Suppressor macrophage treated with lipopolysaccharide for 4 hours (primary cell): ENCODE measurements at regions not wholly inside any gene's neighbourhood (a gene's known extent, or its start where the extent isn't known, plus 50 kb on each side); places are given as distances from the start of the nearest gene placed in this dataset.
A peak's percentile ranks its signal among the peaks of the same experiment; 100 is the strongest.
"Not testable (repeated sequence)": the region's sequence is repeated elsewhere in the genome, so short reads cannot be mapped to it uniquely, and the experiment has no call there.

Experiments
- DNase-seq: peaks from one replicate; pipeline ENCODE4 v3.0.0-alpha.2; 2020

- not testable (repeated sequence) for DNase-seq
These were observed 340.6 kb downstream of the TFAP2B start for GRCh38 chr6:51159260-51159659.

- no peak for DNase-seq
These were observed 343.1 kb downstream of the TFAP2B start for GRCh38 chr6:51161752-51162151.

GRCh38 chr6:51163843-51164529, 345.3 kb downstream of the TFAP2B start:
- no peak for DNase-seq

GRCh38 chr6:51166914-51167313, 348.2 kb downstream of the TFAP2B start:
- no peak for DNase-seq

GRCh38 chr6:51167468-51167867, 348.8 kb downstream of the TFAP2B start:
- no peak for DNase-seq

- DNase-seq: no peak
These were observed 364.2 kb downstream of the TFAP2B start for GRCh38 chr6:51182827-51183226.

- DNase-seq: no peak
These were observed 365.4 kb downstream of the TFAP2B start for GRCh38 chr6:51184046-51184445.

GRCh38 chr6:51193163-51193562, 374.5 kb downstream of the TFAP2B start:
- not testable (repeated sequence) for DNase-seq

- DNase-seq: no peak
These were observed 380.5 kb downstream of the TFAP2B start for GRCh38 chr6:51199105-51199552.

GRCh38 chr6:51199733-51200260, 381.1 kb downstream of the TFAP2B start:
- DNase-seq: no peak

- DNase-seq: no peak
These were observed 382.0 kb downstream of the TFAP2B start for GRCh38 chr6:51200676-51201075.

- DNase-seq: not testable (repeated sequence)
These were observed 384.0 kb downstream of the TFAP2B start for GRCh38 chr6:51202653-51203052.

- no peak for DNase-seq
These were observed 384.8 kb downstream of the TFAP2B start for GRCh38 chr6:51203504-51203903.

- DNase-seq: not testable (repeated sequence)
These were observed 388.0 kb downstream of the TFAP2B start for GRCh38 chr6:51206686-51207085.

GRCh38 chr6:51209651-51210050, 391.0 kb downstream of the TFAP2B start:
- no peak for DNase-seq

GRCh38 chr6:51213811-51214210, 395.1 kb downstream of the TFAP2B start:
- DNase-seq: no peak

GRCh38 chr6:51214442-51214841, 395.8 kb downstream of the TFAP2B start:
- no peak for DNase-seq

GRCh38 chr6:51218181-51218580, 399.5 kb downstream of the TFAP2B start:
- DNase-seq: no peak

GRCh38 chr6:51224580-51225240, 406.0 kb downstream of the TFAP2B start:
- not testable (repeated sequence) for DNase-seq

GRCh38 chr6:51241376-51241775, 422.7 kb downstream of the TFAP2B start:
- peak; percentile 49 for DNase-seq

- DNase-seq: no peak
These were observed 431.1 kb downstream of the TFAP2B start for GRCh38 chr6:51249798-51250197.

GRCh38 chr6:51250317-51250716, 431.6 kb downstream of the TFAP2B start:
- DNase-seq: no peak

GRCh38 chr6:51257938-51258337, 439.3 kb downstream of the TFAP2B start:
- DNase-seq: no peak

GRCh38 chr6:51260003-51260402, 441.3 kb downstream of the TFAP2B start:
- DNase-seq: no peak
